T-helper 17 cell (primary cell): ENCODE measurements at regions not wholly inside any gene's neighbourhood (a gene's known extent, or its start where the extent isn't known, plus 50 kb on each side); places are given as distances from the start of the nearest gene placed in this dataset.
"Not testable (repeated sequence)": the region's sequence is repeated elsewhere in the genome, so short reads cannot be mapped to it uniquely, and the experiment has no call there.

Experiments
- ATAC-seq: fragments of 150-1000 bp; cut with Tn5 transposase; 2 replicates; pipeline ENCODE4 v1.10.0; 2021; ENCODE audit warnings: mild to moderate bottlenecking, moderate library complexity
- DNase-seq, 3 donors: peaks; one replicate each; pipeline versions ENCODE4 v3.0.0 to v3.0.0-alpha.2; 2020 to 2021
- H3K9me3 ChIP-seq: one replicate; pipeline ENCODE4 v1.7.0; 2013; ENCODE audit warnings: low read length, mild to moderate bottlenecking; ENCODE audit not compliant: control insufficient read depth, poor library complexity, severe bottlenecking
- H3K27ac Mint-ChIP-seq: one replicate; pipeline ENCODE4 v1.8.0; 2022; ENCODE audit warnings: mild to moderate bottlenecking, moderate library complexity, mixed read lengths
- H3K27me3 Mint-ChIP-seq: one replicate; pipeline ENCODE4 v1.8.0; 2022; ENCODE audit warnings: mixed read lengths
- H3K36me3 Mint-ChIP-seq: one replicate; pipeline ENCODE4 v1.8.0; 2022; ENCODE audit warnings: low read depth, mixed read lengths
- H3K4me1 Mint-ChIP-seq: one replicate; pipeline ENCODE4 v1.8.0; 2022; ENCODE audit warnings: mild to moderate bottlenecking, mixed read lengths
- H3K4me3 Mint-ChIP-seq: one replicate; pipeline ENCODE4 v1.8.0; 2022; ENCODE audit warnings: mild to moderate bottlenecking, moderate library complexity, mixed read lengths

DNA sequence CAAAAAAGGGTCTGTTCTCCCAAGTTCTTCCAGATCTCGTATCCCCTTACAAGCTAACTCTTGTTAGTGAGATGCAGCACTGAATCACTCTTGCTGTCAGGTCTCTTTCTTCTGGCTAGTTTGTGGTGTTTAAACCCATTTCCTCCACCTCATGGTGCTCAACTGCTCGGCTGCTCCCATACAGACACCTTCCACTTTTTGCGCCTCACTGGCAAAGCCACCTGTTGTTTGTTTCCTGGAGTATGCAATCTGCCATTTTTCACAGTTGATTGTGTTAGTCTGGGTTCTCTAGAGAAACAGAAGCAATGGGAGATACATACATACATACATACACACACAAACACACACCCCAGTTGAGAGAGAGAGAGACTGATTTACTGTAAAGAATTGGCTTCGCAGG lies 124.4 kb upstream of the SP8 start:
- Mint-ChIP-seq H3K27ac (no peak overlapping the region), H3K4me3 (no peak overlapping the region), H3K4me1 (no peaks in the 10 kb centered on the region), H3K27me3 (no peaks in the 10 kb centered on the region), H3K36me3 (no peaks in the 10 kb centered on the region)
- no peak for ATAC-seq
- DNase-seq = no peak
- no peaks in the 10 kb centered on the region for H3K9me3 ChIP-seq

DNA sequence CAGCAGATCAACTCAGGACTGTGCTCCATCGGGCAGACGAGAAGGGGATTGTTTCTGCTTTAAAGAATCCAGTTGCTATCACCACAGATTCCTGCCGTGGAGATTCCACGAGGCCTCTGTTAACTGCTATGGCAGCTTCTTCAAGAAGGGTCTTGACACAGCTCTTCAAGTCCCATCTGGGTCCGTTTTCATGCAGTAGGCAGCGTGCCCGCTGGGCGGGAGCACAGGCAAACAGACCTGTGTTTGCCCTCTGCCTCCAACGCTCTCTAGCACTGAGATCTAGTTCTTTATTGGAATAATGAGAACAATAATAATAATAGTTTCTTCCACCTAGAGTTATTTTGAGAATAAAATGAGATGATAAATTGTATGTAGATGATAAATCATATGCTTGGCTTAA lies 127.2 kb upstream of the SP8 start:
- Mint-ChIP-seq H3K27me3 (no peaks in the 10 kb centered on the region), H3K27ac (no peak overlapping the region), H3K36me3 (no peaks in the 10 kb centered on the region), H3K4me1 (no peaks in the 10 kb centered on the region), H3K4me3 (no peak overlapping the region)
- ATAC-seq (no peak), DNase-seq (no peak)
- no peaks in the 10 kb centered on the region for H3K9me3 ChIP-seq

DNA sequence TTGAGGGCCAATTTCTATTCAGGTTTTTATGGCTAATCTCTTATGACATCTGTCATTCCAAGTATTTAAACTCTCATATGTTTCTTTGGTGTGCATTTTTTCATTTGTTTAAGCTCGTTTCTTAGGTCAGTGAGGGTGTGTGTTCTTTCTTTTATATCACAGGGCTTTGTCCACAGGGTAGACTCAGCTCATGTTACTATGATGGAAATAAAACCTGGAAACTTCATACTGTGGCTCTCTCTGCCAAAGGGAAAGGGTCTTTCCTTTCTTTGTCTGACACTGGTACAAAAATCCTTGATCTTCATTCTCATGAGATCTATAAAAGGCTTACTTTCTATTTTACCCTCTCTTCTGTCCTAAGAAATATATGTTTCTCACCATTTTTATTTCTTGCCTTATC lies 129.6 kb upstream of the SP8 start:
- no peaks in the 10 kb centered on the region for H3K4me1 Mint-ChIP-seq
- no peaks in the 10 kb centered on the region for H3K36me3 Mint-ChIP-seq
- H3K27ac Mint-ChIP-seq = no peak overlapping the region
- no peak overlapping the region for H3K4me3 Mint-ChIP-seq
- H3K27me3 Mint-ChIP-seq = no peaks in the 10 kb centered on the region
- no peak for ATAC-seq
- no peaks in the 10 kb centered on the region for H3K9me3 ChIP-seq
- no peak for DNase-seq

DNA sequence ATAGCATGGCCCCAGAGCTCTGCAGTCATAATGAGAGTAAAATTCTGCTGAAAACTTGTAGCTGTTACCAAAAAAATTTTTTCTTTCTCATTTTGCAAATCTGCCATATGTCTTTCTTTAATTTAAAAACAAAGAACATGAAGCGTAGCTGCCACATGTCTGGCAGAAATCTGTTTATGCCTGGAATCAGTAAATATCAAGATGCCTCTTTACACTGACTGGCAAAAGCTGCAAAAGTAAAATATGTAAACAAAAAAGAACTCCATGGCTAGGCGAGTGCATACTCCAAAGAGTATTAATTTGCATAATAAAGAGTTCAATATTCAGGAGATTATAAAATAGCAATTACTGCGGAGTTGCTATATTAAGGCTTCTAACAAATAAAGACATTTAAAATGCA lies 130.9 kb upstream of the SP8 start:
- Mint-ChIP-seq H3K27ac (no peak overlapping the region), H3K4me1 (no peaks in the 10 kb centered on the region), H3K36me3 (no peaks in the 10 kb centered on the region), H3K27me3 (no peaks in the 10 kb centered on the region), H3K4me3 (no peak overlapping the region)
- no peaks in the 10 kb centered on the region for H3K9me3 ChIP-seq
- ATAC-seq (no peak), DNase-seq (no peak)

DNA sequence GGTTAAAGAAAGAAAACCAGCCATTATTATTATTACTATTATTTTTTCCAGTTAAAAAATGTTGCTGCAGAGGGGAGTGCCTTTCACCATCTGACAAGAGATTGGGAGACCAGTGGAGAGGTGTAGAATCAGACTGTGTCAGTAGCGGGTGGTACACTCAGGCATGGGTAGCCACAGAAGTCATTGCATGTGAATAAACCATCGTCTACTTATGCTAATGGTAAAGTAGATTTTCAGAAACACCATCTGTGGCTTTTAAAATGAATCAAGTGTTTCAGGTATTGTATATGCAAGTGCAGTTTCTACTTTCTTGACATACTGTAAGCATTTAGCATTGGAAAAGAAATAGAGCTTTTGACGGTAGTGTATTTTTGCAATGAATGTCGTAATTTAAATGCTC lies 131.5 kb upstream of the SP8 start:
- Mint-ChIP-seq H3K4me3 (no peak overlapping the region), H3K27me3 (no peaks in the 10 kb centered on the region), H3K4me1 (no peaks in the 10 kb centered on the region), H3K36me3 (no peaks in the 10 kb centered on the region), H3K27ac (no peak overlapping the region)
- ATAC-seq (no peak), DNase-seq (no peak)
- H3K9me3 ChIP-seq = no peaks in the 10 kb centered on the region

DNA sequence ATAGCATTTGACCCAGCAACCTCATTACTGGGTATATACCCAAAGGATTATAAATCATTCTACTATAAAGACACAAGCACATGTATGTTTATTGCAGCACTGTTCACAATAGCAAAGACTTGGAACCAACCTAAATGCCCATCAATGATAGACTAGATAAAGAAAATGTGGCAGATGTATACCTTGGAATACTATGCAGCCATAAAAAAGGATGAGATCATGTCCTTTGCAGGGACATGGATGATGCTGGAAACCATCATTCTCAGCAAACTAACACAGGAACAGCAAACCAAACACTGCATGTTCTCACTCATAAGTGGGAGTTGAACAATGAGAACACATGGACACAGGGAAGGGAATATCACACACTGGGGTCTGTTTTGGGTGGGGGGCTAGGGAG lies 140.5 kb upstream of the SP8 start:
- H3K27ac Mint-ChIP-seq, H3K4me1 Mint-ChIP-seq, DNase-seq, H3K4me3 Mint-ChIP-seq, ATAC-seq, H3K27me3 Mint-ChIP-seq, H3K36me3 Mint-ChIP-seq, H3K9me3 ChIP-seq: not testable (repeated sequence)

DNA sequence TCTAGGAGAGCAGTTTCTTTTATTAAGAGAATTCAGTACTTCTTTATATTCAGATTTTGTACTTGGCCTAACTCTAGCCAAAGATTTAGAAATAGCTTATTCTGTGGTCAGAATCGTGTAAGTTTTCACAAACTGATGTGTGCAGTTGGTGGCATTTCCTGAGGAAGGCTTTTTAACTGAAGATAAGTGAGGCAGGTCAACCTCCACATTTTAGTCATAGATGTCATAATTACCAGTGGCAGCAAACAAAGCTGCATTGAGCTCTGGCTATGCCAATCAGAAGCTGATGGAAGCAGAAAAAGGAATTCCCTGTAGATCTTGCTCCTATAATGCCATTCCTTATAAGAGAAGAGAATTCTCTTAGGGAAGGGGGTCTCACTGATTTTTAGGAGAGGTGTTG lies 141.3 kb upstream of the SP8 start:
- Mint-ChIP-seq H3K4me3 (no peak overlapping the region), H3K4me1 (no peaks in the 10 kb centered on the region), H3K27me3 (no peaks in the 10 kb centered on the region), H3K27ac (no peak overlapping the region), H3K36me3 (no peaks in the 10 kb centered on the region)
- no peaks in the 10 kb centered on the region for H3K9me3 ChIP-seq
- ATAC-seq (no peak), DNase-seq (no peak)

DNA sequence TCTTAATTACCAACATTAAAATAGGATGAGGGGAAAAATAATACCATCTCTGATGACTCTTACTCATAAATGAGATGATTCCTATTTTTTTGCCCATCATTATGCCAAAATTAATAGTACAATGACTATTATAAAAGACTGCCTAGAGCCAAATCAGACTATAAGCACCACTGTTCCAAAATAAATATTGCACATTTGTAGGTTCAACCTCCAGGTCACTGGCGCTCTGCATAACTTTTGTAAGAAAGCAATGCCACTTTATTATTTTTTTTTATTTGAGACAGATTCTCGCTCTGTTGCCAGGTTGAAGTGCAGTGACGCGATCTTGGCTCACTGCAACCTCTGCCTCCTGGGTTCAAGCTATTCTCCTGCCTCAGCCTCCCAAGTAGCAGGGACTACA lies 142.5 kb upstream of the SP8 start:
- H3K36me3 Mint-ChIP-seq = no peaks in the 10 kb centered on the region
- no peak overlapping the region for H3K4me3 Mint-ChIP-seq
- ATAC-seq (no peak), DNase-seq (no peak)
- no peaks in the 10 kb centered on the region for H3K4me1 Mint-ChIP-seq
- H3K27me3 Mint-ChIP-seq = no peaks in the 10 kb centered on the region
- no peaks in the 10 kb centered on the region for H3K9me3 ChIP-seq
- H3K27ac Mint-ChIP-seq = no peak overlapping the region

DNA sequence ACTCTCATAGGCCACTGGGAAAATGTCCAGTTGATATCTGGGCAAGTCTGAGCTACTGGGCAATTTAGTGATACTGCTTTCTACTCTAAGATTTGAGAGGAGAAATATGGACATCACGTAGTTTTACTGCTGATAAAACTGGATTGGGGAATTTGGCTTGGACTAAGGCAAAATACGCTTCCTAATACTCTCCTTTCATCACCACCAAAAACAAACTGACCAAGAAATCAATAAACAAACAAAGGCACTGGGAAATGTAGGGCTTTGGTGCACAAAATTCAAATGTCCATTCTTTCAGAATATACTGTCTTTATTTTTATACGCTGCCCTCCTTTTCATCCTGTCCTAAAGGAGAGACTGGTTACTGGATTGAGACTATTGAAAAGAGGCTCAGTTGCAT lies 145.1 kb upstream of the SP8 start:
- Mint-ChIP-seq H3K27ac (no peak overlapping the region), H3K4me1 (no peaks in the 10 kb centered on the region), H3K36me3 (no peaks in the 10 kb centered on the region), H3K27me3 (no peaks in the 10 kb centered on the region), H3K4me3 (no peak overlapping the region)
- H3K9me3 ChIP-seq = no peaks in the 10 kb centered on the region
- ATAC-seq (no peak), DNase-seq (no peak)

DNA sequence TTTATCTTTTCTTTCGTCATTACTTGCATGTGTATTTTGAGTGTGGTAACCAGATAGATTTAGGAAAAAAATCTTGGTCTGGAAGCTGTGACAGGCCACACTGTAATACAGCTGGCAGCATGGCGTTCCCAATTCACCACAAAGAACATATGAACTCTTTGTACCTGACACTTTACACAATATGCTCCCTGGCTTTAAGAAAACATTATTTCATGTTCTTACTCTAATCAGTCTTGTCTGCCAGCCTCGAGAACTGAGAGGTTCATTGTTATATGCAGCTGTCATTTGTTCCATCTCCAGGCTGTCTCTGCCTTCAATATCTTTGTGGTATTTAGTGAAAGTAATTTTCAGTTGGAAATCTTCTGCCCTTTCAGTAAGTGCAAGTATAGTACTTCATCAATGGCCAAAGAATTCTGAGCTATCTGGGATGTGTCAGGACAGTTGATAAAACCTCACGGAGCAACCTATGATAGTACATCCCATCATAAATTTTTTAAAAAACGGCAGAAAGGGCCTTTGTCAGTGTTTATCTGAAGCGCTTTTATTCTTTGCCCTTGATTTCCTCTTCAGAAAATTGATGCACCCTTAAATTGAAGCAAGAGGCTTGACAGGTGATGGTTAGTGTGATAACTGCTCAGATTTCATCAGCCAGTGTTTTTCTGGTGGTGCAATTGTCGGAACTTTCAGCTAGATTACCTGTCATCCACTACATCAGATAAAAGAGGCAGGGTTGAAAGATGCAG lies 146.3 kb upstream of the SP8 start:
- Mint-ChIP-seq H3K27ac (no peak overlapping the region), H3K4me3 (no peak overlapping the region), H3K36me3 (no peaks in the 10 kb centered on the region), H3K27me3 (no peaks in the 10 kb centered on the region), H3K4me1 (no peaks in the 10 kb centered on the region)
- no peaks in the 10 kb centered on the region for H3K9me3 ChIP-seq
- ATAC-seq (no peak), DNase-seq (no peak)

DNA sequence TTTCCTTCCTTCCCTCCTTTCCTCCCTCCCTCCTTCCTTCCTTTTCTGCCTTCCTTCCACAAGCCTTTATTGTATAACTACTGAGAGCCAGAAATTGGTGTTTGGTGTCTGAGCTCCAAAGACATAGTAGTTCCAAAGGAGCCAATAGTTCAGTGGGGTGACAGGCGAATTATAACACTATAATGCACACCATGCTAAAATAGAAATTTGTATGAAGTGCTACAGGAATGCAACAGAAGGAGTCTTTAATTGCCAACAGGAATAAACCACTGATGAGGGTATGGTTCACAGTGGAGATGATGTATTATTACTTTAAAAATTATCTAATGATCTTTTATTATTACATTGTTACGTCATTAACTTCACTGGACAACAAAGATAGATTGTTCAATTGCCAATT lies 158.8 kb upstream of the SP8 start:
- no peak for DNase-seq
- H3K27ac Mint-ChIP-seq = no peak overlapping the region
- H3K9me3 ChIP-seq = no peaks in the 10 kb centered on the region
- no peaks in the 10 kb centered on the region for H3K27me3 Mint-ChIP-seq
- no peak overlapping the region for H3K4me3 Mint-ChIP-seq
- H3K36me3 Mint-ChIP-seq = no peaks in the 10 kb centered on the region
- H3K4me1 Mint-ChIP-seq = no peaks in the 10 kb centered on the region
- ATAC-seq = no peak

DNA sequence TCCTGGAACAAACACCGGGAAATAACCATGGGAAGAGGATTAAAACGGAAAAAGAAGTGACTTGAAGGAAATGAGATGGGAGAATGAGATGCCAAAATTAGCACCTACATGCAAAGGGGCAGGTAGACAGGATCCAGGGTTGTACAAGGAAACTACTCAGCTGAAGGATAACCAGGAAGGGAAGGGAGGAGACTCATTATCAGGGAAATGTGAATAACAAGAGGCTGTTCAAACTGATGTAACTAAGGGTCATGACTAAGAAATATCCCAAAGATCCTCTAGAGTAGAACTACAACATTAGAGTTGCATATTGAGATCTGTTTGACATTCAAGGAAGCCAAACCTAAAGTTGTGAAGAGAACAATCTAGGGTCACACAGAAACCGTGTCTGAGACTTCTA lies 166.2 kb upstream of the SP8 start:
- no peak for DNase-seq
- H3K4me3 Mint-ChIP-seq = no peak overlapping the region
- peak overlapping the region; percentile 54 for H3K27ac Mint-ChIP-seq
- ATAC-seq = no peak
- H3K36me3 Mint-ChIP-seq = no peaks in the 10 kb centered on the region
- H3K4me1 Mint-ChIP-seq = no peaks in the 10 kb centered on the region
- no peaks in the 10 kb centered on the region for H3K27me3 Mint-ChIP-seq
- H3K9me3 ChIP-seq = no peaks in the 10 kb centered on the region

DNA sequence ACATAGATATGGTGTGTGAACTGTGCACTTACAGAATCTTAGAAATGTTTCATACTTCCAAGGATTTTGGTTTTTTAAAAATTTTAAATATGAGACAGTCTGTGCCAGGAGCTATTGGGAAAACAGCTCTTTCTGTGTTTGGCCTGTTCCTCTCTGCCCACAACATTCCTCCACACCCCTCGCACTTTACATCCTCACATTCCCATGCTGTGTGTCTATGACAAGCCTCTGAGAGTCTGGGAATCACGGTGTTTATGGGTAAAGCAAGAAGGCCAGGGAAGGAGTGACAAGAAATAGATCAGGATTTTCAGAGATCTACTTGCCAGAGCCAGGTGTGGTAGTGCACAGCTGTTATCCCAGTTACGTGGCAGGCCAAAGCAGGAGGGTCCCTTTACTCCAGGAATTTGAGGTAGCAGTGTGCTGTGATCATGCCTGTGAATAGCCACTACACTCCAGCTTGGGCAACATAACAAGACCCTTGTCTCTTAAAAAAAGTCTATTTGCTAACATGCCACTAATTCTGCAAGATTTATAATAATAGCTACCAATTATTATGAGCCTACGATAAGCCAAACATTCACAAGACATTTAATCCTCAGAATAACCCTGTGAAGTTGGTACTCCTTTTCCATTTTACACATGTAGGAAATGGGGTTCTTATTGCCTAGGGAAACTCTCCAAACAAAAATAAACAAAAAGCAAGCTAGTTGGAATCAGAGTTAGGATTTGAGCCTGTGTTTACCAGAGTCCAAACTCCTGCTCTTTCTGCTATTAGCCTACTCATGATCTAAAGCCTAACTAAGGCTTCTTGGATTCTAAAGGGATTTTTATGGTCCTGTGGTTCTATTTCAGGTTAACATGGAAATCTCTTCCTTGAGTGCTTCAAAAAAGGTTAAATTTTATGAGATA lies 168.3 kb upstream of the SP8 start:
- DNase-seq (no peak), ATAC-seq (no peak)
- Mint-ChIP-seq H3K36me3 (no peaks in the 10 kb centered on the region), H3K27ac (no peak overlapping the region), H3K4me3 (no peak overlapping the region), H3K27me3 (no peaks in the 10 kb centered on the region), H3K4me1 (no peaks in the 10 kb centered on the region)
- no peaks in the 10 kb centered on the region for H3K9me3 ChIP-seq

DNA sequence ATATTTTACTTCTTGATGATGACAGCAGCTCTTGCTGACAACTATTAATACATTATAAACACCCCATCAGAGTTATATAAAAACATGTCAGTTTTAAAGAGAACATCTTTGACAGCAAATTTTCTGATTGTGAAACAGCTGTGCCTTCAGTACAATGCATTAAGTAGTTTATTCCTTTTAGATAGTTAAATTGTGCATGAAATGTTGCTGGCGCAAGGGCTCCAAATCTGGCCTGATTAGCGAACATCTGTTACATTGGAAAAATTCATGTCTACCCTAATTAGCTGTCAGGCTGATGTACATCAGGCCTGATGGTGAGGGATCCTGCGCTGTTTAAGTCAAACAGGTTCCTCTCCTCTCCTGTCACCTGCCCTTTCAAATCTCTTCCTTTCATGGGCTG lies 171.9 kb upstream of the SP8 start:
- Mint-ChIP-seq H3K4me3 (no peak overlapping the region), H3K4me1 (no peaks in the 10 kb centered on the region), H3K27ac (no peak overlapping the region), H3K36me3 (no peaks in the 10 kb centered on the region), H3K27me3 (no peaks in the 10 kb centered on the region)
- H3K9me3 ChIP-seq = no peaks in the 10 kb centered on the region
- ATAC-seq = no peak
- DNase-seq = no peak
